Thoracic aorta (tissue), 2 donors: ENCODE measurements at regions not wholly inside any gene's neighbourhood (a gene's known extent, or its start where the extent isn't known, plus 50 kb on each side); places are given as distances from the start of the nearest gene placed in this dataset.

Source experiments
- ATAC-seq: fragments of 150-250 bp; one replicate; pipeline ENCODE4 v1.8.0; 2017; ENCODE audit warnings: low read depth; ENCODE audit not compliant: insufficient number of reproducible peaks, low FRiP score
- DNase-seq: peaks from one replicate; pipeline ENCODE4 v3.0.0-alpha.2; 2020; ENCODE audit warnings: low spot score
- H3K27ac ChIP-seq, 2 donors: fragments of 200-600 bp; sonication (generic); 1 replicate in 1 of 2; 2 replicates in 1 of 2; pipeline ENCODE4 v1.5.1; 2016; ENCODE audit warnings: mild to moderate bottlenecking in 2 of 2, moderate library complexity in 2 of 2
- H3K27me3 ChIP-seq: fragments of 200-600 bp; sonication (generic); replicated peaks from 2 replicates; pipeline ENCODE4 v1.6.0; 2016; ENCODE audit warnings: mild to moderate bottlenecking; ENCODE audit not compliant: insufficient read depth
- H3K36me3 ChIP-seq: fragments of 200-600 bp; sonication (generic); one replicate; pipeline ENCODE4 v1.5.1; 2016
- H3K4me1 ChIP-seq, 2 donors: fragments of 200-600 bp; sonication (generic); 1 replicate in 1 of 2; 2 replicates in 1 of 2; pipeline versions ENCODE4 v1.5.1 to v1.6.0; 2016; ENCODE audit warnings: low read depth in 2 of 2, mild to moderate bottlenecking in 1 of 2; ENCODE audit not compliant: control insufficient read depth in 1 of 2
- H3K4me3 ChIP-seq: fragments of 200-600 bp; sonication (generic); 2 replicates; pipeline ENCODE4 v1.5.1; 2016; ENCODE audit warnings: mild to moderate bottlenecking
- H3K9me3 ChIP-seq: fragments of 200-600 bp; sonication (generic); 2 replicates; pipeline ENCODE4 v1.5.1; 2016
- CTCF ChIP-seq: fragments of 200-600 bp; sonication (generic); IDR thresholded peaks from one replicate; pipeline ENCODE4 v1.5.1; 2019; ENCODE audit warnings: antibody characterized with exemption

GRCh38 chr14:86357119-86357518, 827.2 kb downstream of the FLRT2 start:
- no peak for ATAC-seq
- Histone ChIP-seq H3K27ac (no peak overlapping the region), H3K27me3 (no peaks in the 10 kb centered on the region), H3K4me1 (no peaks in the 10 kb centered on the region), H3K4me3 (no peak overlapping the region), H3K9me3 (no peaks in the 10 kb centered on the region), H3K36me3 (no peaks in the 10 kb centered on the region)
- DNase-seq = no peak
- TF ChIP-seq CTCF = no peak

GRCh38 chr14:86346818-86347384, 817.0 kb downstream of the FLRT2 start:
- no peak for TF ChIP-seq CTCF
- Histone ChIP-seq H3K4me1 (no peaks in the 10 kb centered on the region), H3K27me3 (no peaks in the 10 kb centered on the region), H3K9me3 (no peaks in the 10 kb centered on the region), H3K27ac (no peak overlapping the region), H3K4me3 (no peak overlapping the region), H3K36me3 (no peaks in the 10 kb centered on the region)
- DNase-seq (no peak), ATAC-seq (no peak)

- H3K27me3 ChIP-seq = no peaks in the 10 kb centered on the region
- no peak overlapping the region for H3K27ac ChIP-seq
- no peaks in the 10 kb centered on the region for H3K36me3 ChIP-seq
- no peak overlapping the region for H3K4me3 ChIP-seq
- no peaks in the 10 kb centered on the region for H3K9me3 ChIP-seq
- DNase-seq (no peak), ATAC-seq (no peak)
- no peaks in the 10 kb centered on the region for H3K4me1 ChIP-seq
- TF ChIP-seq CTCF = no peak
These were observed 804.4 kb downstream of the FLRT2 start for GRCh38 chr14:86334355-86334754.

GRCh38 chr14:86333493-86333892, 803.5 kb downstream of the FLRT2 start:
- DNase-seq = no peak
- H3K4me3 ChIP-seq = no peak overlapping the region
- no peaks in the 10 kb centered on the region for H3K27me3 ChIP-seq
- ATAC-seq = no peak
- H3K27ac ChIP-seq = no peak overlapping the region
- H3K4me1 ChIP-seq = no peaks in the 10 kb centered on the region
- no peaks in the 10 kb centered on the region for H3K9me3 ChIP-seq
- TF ChIP-seq CTCF = no peak
- no peaks in the 10 kb centered on the region for H3K36me3 ChIP-seq

GRCh38 chr14:86331341-86331740, 801.4 kb downstream of the FLRT2 start:
- TF ChIP-seq CTCF = no peak
- no peaks in the 10 kb centered on the region for H3K9me3 ChIP-seq
- no peak overlapping the region for H3K27ac ChIP-seq
- H3K36me3 ChIP-seq = no peaks in the 10 kb centered on the region
- no peaks in the 10 kb centered on the region for H3K4me1 ChIP-seq
- no peak for DNase-seq
- H3K27me3 ChIP-seq = no peaks in the 10 kb centered on the region
- H3K4me3 ChIP-seq = no peak overlapping the region
- no peak for ATAC-seq
